Body of pancreas (tissue), 4 donors: ENCODE measurements at regions not wholly inside any gene's neighbourhood (a gene's known extent, or its start where the extent isn't known, plus 50 kb on each side); places are given as distances from the start of the nearest gene placed in this dataset.

Experiments
- ATAC-seq: fragments of 150-250 bp; one replicate; pipeline ENCODE4 v1.9.1; 2016
- DNase-seq, 4 donors: peaks; one replicate each; pipeline ENCODE4 v3.0.0-alpha.2; 2019
- H3K27ac ChIP-seq, 4 donors: fragments of 200-600 bp; sonication (generic); 1 replicate in 3 of 4; 2 replicates in 1 of 4; pipeline versions ENCODE4 v1.5.1 to v1.6.1; 2016 to 2019; ENCODE audit warnings: mild to moderate bottlenecking in 1 of 4, mixed read lengths in 1 of 4, moderate library complexity in 1 of 4
- H3K27me3 ChIP-seq, 2 donors: fragments of 200-600 bp; sonication (generic); one replicate each; pipeline ENCODE4 v1.6.0; 2016; ENCODE audit warnings: mild to moderate bottlenecking in 1 of 2
- H3K36me3 ChIP-seq, 2 donors: fragments of 200-600 bp; sonication (generic); replicated peaks in 1 of 2; 2 replicates each; pipeline ENCODE4 v1.5.1; 2016; ENCODE audit warnings: low read depth in 2 of 2; ENCODE audit not compliant: insufficient read depth in 1 of 2
- H3K4me1 ChIP-seq: fragments of 200-600 bp; sonication (generic); one replicate; pipeline ENCODE4 v1.6.0; 2016
- H3K4me3 ChIP-seq, 2 donors: fragments of 200-600 bp; sonication (generic); 1 replicate in 1 of 2; 2 replicates in 1 of 2; pipeline ENCODE4 v1.5.1; 2016 to 2019
- H3K9me3 ChIP-seq, 3 donors: fragments of 200-600 bp; sonication (generic); 1 replicate in 2 of 3; 2 replicates in 1 of 3; pipeline ENCODE4 v1.5.1; 2016
- CTCF ChIP-seq, 7 experiments: fragments of 450-650 bp in 4 of 7; fragments of 200-600 bp in 3 of 7; sonication (generic) in 3 of 7; IDR thresholded peaks; one replicate each; pipeline ENCODE4 v1.5.1; 2016 to 2019; ENCODE audit warnings: antibody characterized with exemption in 7 of 7
- POLR2A ChIP-seq, 3 donors: fragments of 450-650 bp; IDR thresholded peaks; one replicate each; pipeline ENCODE4 v1.6.1; 2016; ENCODE audit warnings: antibody characterized with exemption in 3 of 3, mild to moderate bottlenecking in 2 of 3
- WGBS, 2 donors: methylation state at CpG; one replicate each; pipeline ENCODE4 v1.1.5; 2017; 5-methylcytosine and 5-hydroxymethylcytosine counted together
- intact Hi-C: fragments of 100-400 bp; cut with DNase I; formaldehyde crosslinking; loops from one replicate; pipeline ENCODE4 v1.15.1; 2023

GRCh38 chr2:5064687-5065086 lies 627.5 kb upstream of the SOX11 start:
- DNase-seq, result no peak
- Histone ChIP-seq H3K36me3 (no peaks in the 10 kb centered on the region), H3K9me3 (no peaks in the 10 kb centered on the region), H3K4me3 (no peak overlapping the region), H3K27me3 (no peaks in the 10 kb centered on the region), H3K27ac (no peak overlapping the region), H3K4me1 (no peaks in the 10 kb centered on the region)
- intact Hi-C loops, result no loop called here
- ATAC-seq, result no peak
- 43 to 51% methylated on average over 5 of the region's 5 CpGs for WGBS, 2 donors
- no peak for TF ChIP-seq POLR2A (IDR thresholded peaks at IDR 0.05)
- no peak for TF ChIP-seq CTCF (IDR thresholded peaks at IDR 0.05)

GRCh38 chr2:5067816-5068215 lies 624.4 kb upstream of the SOX11 start:
- ATAC-seq (no peak), DNase-seq (no peak)
- no peaks in the 10 kb centered on the region for H3K9me3 ChIP-seq
- WGBS, 2 donors, result 66 to 81% methylated on average over 4 of the region's 4 CpGs
- no peaks in the 10 kb centered on the region for H3K36me3 ChIP-seq
- intact Hi-C loops, result no loop called here
- no peaks in the 10 kb centered on the region for H3K27me3 ChIP-seq
- no peak for TF ChIP-seq POLR2A (IDR thresholded peaks at IDR 0.05)
- TF ChIP-seq CTCF (IDR thresholded peaks at IDR 0.05), result no peak
- no peak overlapping the region for H3K27ac ChIP-seq
- no peak overlapping the region for H3K4me3 ChIP-seq
- no peaks in the 10 kb centered on the region for H3K4me1 ChIP-seq

- Histone ChIP-seq H3K27ac (no peak overlapping the region), H3K4me3 (no peak overlapping the region), H3K27me3 (no peaks in the 10 kb centered on the region), H3K9me3 (no peaks in the 10 kb centered on the region), H3K4me1 (no peaks in the 10 kb centered on the region), H3K36me3 (no peaks in the 10 kb centered on the region)
- TF ChIP-seq CTCF (IDR thresholded peaks at IDR 0.05) (no peak), POLR2A (IDR thresholded peaks at IDR 0.05) (no peak)
- WGBS, 2 donors, result 35 to 41% methylated on average over 5 of the region's 5 CpGs
- intact Hi-C loops, result no loop called here
- ATAC-seq, result no peak
- no peak for DNase-seq
These were observed 621.9 kb upstream of the SOX11 start for GRCh38 chr2:5070257-5070656.

- Histone ChIP-seq H3K9me3 (no peaks in the 10 kb centered on the region), H3K4me3 (no peak overlapping the region), H3K36me3 (no peaks in the 10 kb centered on the region), H3K27me3 (no peaks in the 10 kb centered on the region), H3K4me1 (no peaks in the 10 kb centered on the region), H3K27ac (no peak overlapping the region)
- TF ChIP-seq CTCF (IDR thresholded peaks at IDR 0.05) (no peak), POLR2A (IDR thresholded peaks at IDR 0.05) (no peak)
- WGBS, 2 donors, result 36 to 39% methylated on average over 5 of the region's 5 CpGs
- intact Hi-C loops, result no loop called here
- ATAC-seq (no peak), DNase-seq (no peak)
These were observed 617.5 kb upstream of the SOX11 start for GRCh38 chr2:5074733-5075132.

- intact Hi-C loops, result no loop called here
- no peaks in the 10 kb centered on the region for H3K36me3 ChIP-seq
- no peaks in the 10 kb centered on the region for H3K4me1 ChIP-seq
- DNase-seq (no peak), ATAC-seq (no peak)
- no peaks in the 10 kb centered on the region for H3K27me3 ChIP-seq
- 41 to 62% methylated on average over 3 of the region's 3 CpGs for WGBS, 2 donors
- no peak overlapping the region for H3K27ac ChIP-seq
- no peaks in the 10 kb centered on the region for H3K9me3 ChIP-seq
- TF ChIP-seq CTCF (IDR thresholded peaks at IDR 0.05) (no peak), POLR2A (IDR thresholded peaks at IDR 0.05) (no peak)
- no peak overlapping the region for H3K4me3 ChIP-seq
These were observed 615.6 kb upstream of the SOX11 start for GRCh38 chr2:5076599-5076998.
